ENCODE measurements at regions not wholly inside any gene's neighbourhood (a gene's known extent, or its start where the extent isn't known, plus 50 kb on each side); places are given as distances from the start of the nearest gene placed in this dataset.

GRCh38 chr13:102495663-102496062, 93.8 kb upstream of the FGF14 start:
- ATAC-seq (no peak), DNase-seq (no peak)
- H3K27ac Mint-ChIP-seq, result no peak overlapping the region
- no peak overlapping the region for H3K27ac ChIP-seq (ENCODE audit: low read length)
- no peaks in the 10 kb centered on the region for H3K9me3 ChIP-seq (ENCODE audit: control insufficient read depth, insufficient read depth, low read length)
- no peak overlapping the region for H3K4me3 Mint-ChIP-seq
- no peak overlapping the region for H3K4me3 ChIP-seq (ENCODE audit: low read length)
- WGBS (ENCODE audit: insufficient coverage), result 38% methylated on average over 1 of the region's 1 CpG
- peaks cover 2% of the 10 kb centered on the region for H3K27me3 ChIP-seq (ENCODE audit: control insufficient read depth, insufficient read depth, low read length)
- peaks cover 4 to 15% of the 10 kb centered on the region in 2 donors for H3K27me3 Mint-ChIP-seq (ENCODE audit: low read depth in 2 of 2)
- no peaks in the 10 kb centered on the region for H3K4me1 ChIP-seq (ENCODE audit: control insufficient read depth, insufficient read depth, low read length)
- intact Hi-C loops (cut with micrococcal nuclease), result no loop called here
- TF ChIP-seq CTCF (IDR thresholded peaks at IDR 0.05), result no peak
- peaks cover 0 to 2% of the 10 kb centered on the region in 2 donors for H3K9me3 Mint-ChIP-seq
- H3K36me3 ChIP-seq (ENCODE audit: control insufficient read depth, insufficient read depth, low read length), result no peaks in the 10 kb centered on the region
- no peaks in the 10 kb centered on the region for H3K36me3 Mint-ChIP-seq
- H3K4me1 Mint-ChIP-seq, result no peaks in the 10 kb centered on the region

DNA sequence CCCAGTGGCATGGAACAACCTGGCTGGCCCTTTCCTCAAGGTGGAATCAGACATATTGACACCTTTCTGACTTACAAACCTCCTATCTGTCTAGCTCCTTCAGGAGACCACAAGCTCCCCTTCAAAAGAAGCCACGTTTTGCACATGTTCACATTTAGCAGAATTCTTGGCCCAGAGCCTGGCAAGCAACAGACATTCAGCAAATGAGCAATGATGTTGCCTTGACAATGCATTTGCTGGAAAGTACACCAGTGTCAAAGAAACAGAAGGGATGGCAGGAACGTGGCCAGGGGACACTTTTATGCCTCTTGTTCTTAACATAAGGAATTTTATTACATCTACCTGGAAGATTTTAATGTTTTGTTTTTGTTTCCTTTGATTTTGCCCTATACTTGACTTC, 85.5 kb upstream of the FGF14 start:
- Mint-ChIP-seq H3K4me1 (no peaks in the 10 kb centered on the region), H3K36me3 (no peaks in the 10 kb centered on the region), H3K27me3 (ENCODE audit: low read depth in 2 of 2) (peaks cover 6 to 12% of the 10 kb centered on the region in 2 donors), H3K9me3 (no peaks in the 10 kb centered on the region), H3K4me3 (no peak overlapping the region), H3K27ac (no peak overlapping the region)
- Histone ChIP-seq H3K36me3 (ENCODE audit: control insufficient read depth, insufficient read depth, low read length) (no peaks in the 10 kb centered on the region), H3K27me3 (ENCODE audit: control insufficient read depth, insufficient read depth, low read length) (no peaks in the 10 kb centered on the region), H3K4me3 (ENCODE audit: low read length) (no peak overlapping the region), H3K27ac (ENCODE audit: low read length) (no peak overlapping the region), H3K4me1 (ENCODE audit: control insufficient read depth, insufficient read depth, low read length) (no peaks in the 10 kb centered on the region), H3K9me3 (ENCODE audit: control insufficient read depth, insufficient read depth, low read length) (no peaks in the 10 kb centered on the region)
- 49% methylated on average over 2 of the region's 2 CpGs for WGBS (ENCODE audit: insufficient coverage)
- DNase-seq (no peak), ATAC-seq (no peak)
- intact Hi-C loops (cut with micrococcal nuclease), result no loop called here
- TF ChIP-seq CTCF (IDR thresholded peaks at IDR 0.05), result no peak

DNA sequence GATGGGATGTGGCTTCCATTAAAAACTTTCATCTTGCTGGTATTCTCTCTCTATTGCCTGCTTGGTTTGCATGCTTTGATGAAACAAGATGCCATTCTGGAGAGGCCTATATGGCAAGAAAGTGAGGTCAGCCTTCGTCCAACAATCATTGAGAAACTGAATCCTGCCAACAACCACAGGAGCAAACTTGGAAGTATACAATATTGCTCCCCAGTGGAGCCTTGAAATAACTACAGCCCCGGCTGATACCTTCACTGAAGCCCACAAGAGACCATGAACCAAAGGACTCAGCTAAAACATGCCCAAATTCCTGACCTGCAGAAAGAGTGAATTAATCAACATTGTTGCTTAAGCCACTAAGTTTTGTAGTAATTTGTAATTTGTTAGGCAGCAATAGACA, 82.5 kb upstream of the FGF14 start:
- H3K36me3 Mint-ChIP-seq, result no peaks in the 10 kb centered on the region
- Histone ChIP-seq H3K36me3 (ENCODE audit: control insufficient read depth, insufficient read depth, low read length) (no peaks in the 10 kb centered on the region), H3K4me3 (ENCODE audit: low read length) (no peak overlapping the region), H3K9me3 (ENCODE audit: control insufficient read depth, insufficient read depth, low read length) (no peaks in the 10 kb centered on the region), H3K27me3 (ENCODE audit: control insufficient read depth, insufficient read depth, low read length) (no peaks in the 10 kb centered on the region), H3K27ac (ENCODE audit: low read length) (no peak overlapping the region), H3K4me1 (ENCODE audit: control insufficient read depth, insufficient read depth, low read length) (no peaks in the 10 kb centered on the region)
- DNase-seq, result no peak
- no peak for ATAC-seq
- no peaks in the 10 kb centered on the region for H3K9me3 Mint-ChIP-seq
- WGBS (ENCODE audit: insufficient coverage), result 56% methylated on average over 2 of the region's 2 CpGs
- no peaks in the 10 kb centered on the region for H3K4me1 Mint-ChIP-seq
- H3K27me3 Mint-ChIP-seq (ENCODE audit: low read depth in 2 of 2), result peaks cover 5 to 12% of the 10 kb centered on the region in 2 donors
- no peak overlapping the region for H3K27ac Mint-ChIP-seq
- no peak for TF ChIP-seq CTCF (IDR thresholded peaks at IDR 0.05)
- no peak overlapping the region for H3K4me3 Mint-ChIP-seq
- intact Hi-C loops (cut with micrococcal nuclease), result no loop called here

- H3K4me1 Mint-ChIP-seq, result no peaks in the 10 kb centered on the region
- peaks cover 0 to 5% of the 10 kb centered on the region in 2 donors for H3K9me3 Mint-ChIP-seq
- intact Hi-C loops (cut with micrococcal nuclease), result no loop called here
- Histone ChIP-seq H3K4me1 (ENCODE audit: control insufficient read depth, insufficient read depth, low read length) (no peaks in the 10 kb centered on the region), H3K27me3 (ENCODE audit: control insufficient read depth, insufficient read depth, low read length) (no peaks in the 10 kb centered on the region), H3K27ac (ENCODE audit: low read length) (no peak overlapping the region), H3K9me3 (ENCODE audit: control insufficient read depth, insufficient read depth, low read length) (no peaks in the 10 kb centered on the region), H3K4me3 (ENCODE audit: low read length) (no peak overlapping the region), H3K36me3 (ENCODE audit: control insufficient read depth, insufficient read depth, low read length) (no peaks in the 10 kb centered on the region)
- DNase-seq (no peak), ATAC-seq (no peak)
- no peaks in the 10 kb centered on the region for H3K36me3 Mint-ChIP-seq
- no peak for TF ChIP-seq CTCF (IDR thresholded peaks at IDR 0.05)
- no peak overlapping the region for H3K27ac Mint-ChIP-seq
- peaks cover 0 to 4% of the 10 kb centered on the region in 2 donors for H3K27me3 Mint-ChIP-seq (ENCODE audit: low read depth in 2 of 2)
- H3K4me3 Mint-ChIP-seq, result no peak overlapping the region
Measured at GRCh38 chr13:102472650-102473049, 70.8 kb upstream of the FGF14 start.
